ENCODE measurements at regions not wholly inside any gene's neighbourhood (a gene's known extent, or its start where the extent isn't known, plus 50 kb on each side); places are given as distances from the start of the nearest gene placed in this dataset.

DNA sequence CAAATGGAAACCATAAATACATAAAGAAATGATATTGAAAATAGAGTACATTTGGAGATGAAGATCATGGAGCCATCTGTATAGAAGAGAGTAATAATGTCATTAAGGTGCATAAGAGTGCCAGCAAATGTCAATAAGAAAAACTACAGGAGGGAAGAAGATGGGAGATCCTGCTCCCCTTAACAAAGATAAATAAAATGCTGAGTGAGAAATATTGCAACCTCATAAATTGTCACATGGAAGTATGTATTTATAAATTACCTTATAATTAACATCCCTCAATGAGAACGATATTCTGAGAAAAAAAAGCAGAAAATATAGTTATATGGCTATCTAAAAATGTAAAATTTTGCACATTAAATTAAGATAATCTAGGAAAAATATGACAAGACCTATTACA, 155.2 kb upstream of the PRSS1 start:
- POLR2A ChIA-PET, result no interaction called here

More for the DNA sequence above, 155.2 kb upstream of the PRSS1 start:
- H3K27ac Mint-ChIP-seq, result no peak overlapping the region
- H3K27me3 Mint-ChIP-seq (ENCODE audit: low read depth), result no peaks in the 10 kb centered on the region; the same call in 1 of the 2 replicates
- H3K9me3 Mint-ChIP-seq, result no peaks in the 10 kb centered on the region
- ATAC-seq (no peak), DNase-seq (ENCODE audit: low spot score) (no peak)
- CTCF ChIA-PET, result interaction anchor here (1.0 to 1.3 kb wide), 4 partner anchors 10 to 234 kb away, joined by 3 to 4 read pairs (median 4); no protein-coding TSS in a partner anchor
- no peaks in the 10 kb centered on the region for H3K4me1 Mint-ChIP-seq
- no peak overlapping the region for H3K4me3 Mint-ChIP-seq
- TF ChIP-seq, protein P1, sequence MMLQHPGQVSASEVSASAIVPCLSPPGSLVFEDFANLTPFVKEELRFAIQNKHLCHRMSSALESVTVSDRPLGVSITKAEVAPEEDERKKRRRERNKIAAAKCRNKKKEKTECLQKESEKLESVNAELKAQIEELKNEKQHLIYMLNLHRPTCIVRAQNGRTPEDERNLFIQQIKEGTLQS (CRISPR knock-in tag; conservative IDR thresholded peaks at IDR 0.05), result no peak
- TF ChIP-seq, protein P2, sequence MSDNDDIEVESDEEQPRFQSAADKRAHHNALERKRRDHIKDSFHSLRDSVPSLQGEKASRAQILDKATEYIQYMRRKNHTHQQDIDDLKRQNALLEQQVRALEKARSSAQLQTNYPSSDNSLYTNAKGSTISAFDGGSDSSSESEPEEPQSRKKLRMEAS (CRISPR knock-in tag; IDR thresholded peaks at IDR 0.05), result no peak
- TF ChIP-seq, protein P3, sequence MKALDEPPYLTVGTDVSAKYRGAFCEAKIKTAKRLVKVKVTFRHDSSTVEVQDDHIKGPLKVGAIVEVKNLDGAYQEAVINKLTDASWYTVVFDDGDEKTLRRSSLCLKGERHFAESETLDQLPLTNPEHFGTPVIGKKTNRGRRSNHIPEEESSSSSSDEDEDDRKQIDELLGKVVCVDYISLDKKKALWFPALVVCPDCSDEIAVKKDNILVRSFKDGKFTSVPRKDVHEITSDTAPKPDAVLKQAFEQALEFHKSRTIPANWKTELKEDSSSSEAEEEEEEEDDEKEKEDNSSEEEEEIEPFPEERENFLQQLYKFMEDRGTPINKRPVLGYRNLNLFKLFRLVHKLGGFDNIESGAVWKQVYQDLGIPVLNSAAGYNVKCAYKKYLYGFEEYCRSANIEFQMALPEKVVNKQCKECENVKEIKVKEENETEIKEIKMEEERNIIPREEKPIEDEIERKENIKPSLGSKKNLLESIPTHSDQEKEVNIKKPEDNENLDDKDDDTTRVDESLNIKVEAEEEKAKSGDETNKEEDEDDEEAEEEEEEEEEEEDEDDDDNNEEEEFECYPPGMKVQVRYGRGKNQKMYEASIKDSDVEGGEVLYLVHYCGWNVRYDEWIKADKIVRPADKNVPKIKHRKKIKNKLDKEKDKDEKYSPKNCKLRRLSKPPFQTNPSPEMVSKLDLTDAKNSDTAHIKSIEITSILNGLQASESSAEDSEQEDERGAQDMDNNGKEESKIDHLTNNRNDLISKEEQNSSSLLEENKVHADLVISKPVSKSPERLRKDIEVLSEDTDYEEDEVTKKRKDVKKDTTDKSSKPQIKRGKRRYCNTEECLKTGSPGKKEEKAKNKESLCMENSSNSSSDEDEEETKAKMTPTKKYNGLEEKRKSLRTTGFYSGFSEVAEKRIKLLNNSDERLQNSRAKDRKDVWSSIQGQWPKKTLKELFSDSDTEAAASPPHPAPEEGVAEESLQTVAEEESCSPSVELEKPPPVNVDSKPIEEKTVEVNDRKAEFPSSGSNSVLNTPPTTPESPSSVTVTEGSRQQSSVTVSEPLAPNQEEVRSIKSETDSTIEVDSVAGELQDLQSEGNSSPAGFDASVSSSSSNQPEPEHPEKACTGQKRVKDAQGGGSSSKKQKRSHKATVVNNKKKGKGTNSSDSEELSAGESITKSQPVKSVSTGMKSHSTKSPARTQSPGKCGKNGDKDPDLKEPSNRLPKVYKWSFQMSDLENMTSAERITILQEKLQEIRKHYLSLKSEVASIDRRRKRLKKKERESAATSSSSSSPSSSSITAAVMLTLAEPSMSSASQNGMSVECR (CRISPR knock-in tag; IDR thresholded peaks at IDR 0.05; ENCODE audit: borderline replicate concordance), result no peak
- TF ChIP-seq IRF2 (CRISPR knock-in tag; IDR thresholded peaks at IDR 0.05; ENCODE audit: borderline replicate concordance, low read depth) (no peak), CBFB (CRISPR knock-in tag; IDR thresholded peaks at IDR 0.05; ENCODE audit: low read depth) (no peak), SP1 (CRISPR knock-in tag; conservative IDR thresholded peaks at IDR 0.05) (no peak), TEAD4 (CRISPR knock-in tag; IDR thresholded peaks at IDR 0.05) (no peak), ESRRA (CRISPR knock-in tag; IDR thresholded peaks at IDR 0.05; ENCODE audit: borderline replicate concordance) (no peak), NR2C2 (CRISPR knock-in tag; IDR thresholded peaks at IDR 0.05) (no peak), MXD4 (CRISPR knock-in tag; IDR thresholded peaks at IDR 0.05; ENCODE audit: borderline replicate concordance) (no peak)
- TF ChIP-seq, protein P4, sequence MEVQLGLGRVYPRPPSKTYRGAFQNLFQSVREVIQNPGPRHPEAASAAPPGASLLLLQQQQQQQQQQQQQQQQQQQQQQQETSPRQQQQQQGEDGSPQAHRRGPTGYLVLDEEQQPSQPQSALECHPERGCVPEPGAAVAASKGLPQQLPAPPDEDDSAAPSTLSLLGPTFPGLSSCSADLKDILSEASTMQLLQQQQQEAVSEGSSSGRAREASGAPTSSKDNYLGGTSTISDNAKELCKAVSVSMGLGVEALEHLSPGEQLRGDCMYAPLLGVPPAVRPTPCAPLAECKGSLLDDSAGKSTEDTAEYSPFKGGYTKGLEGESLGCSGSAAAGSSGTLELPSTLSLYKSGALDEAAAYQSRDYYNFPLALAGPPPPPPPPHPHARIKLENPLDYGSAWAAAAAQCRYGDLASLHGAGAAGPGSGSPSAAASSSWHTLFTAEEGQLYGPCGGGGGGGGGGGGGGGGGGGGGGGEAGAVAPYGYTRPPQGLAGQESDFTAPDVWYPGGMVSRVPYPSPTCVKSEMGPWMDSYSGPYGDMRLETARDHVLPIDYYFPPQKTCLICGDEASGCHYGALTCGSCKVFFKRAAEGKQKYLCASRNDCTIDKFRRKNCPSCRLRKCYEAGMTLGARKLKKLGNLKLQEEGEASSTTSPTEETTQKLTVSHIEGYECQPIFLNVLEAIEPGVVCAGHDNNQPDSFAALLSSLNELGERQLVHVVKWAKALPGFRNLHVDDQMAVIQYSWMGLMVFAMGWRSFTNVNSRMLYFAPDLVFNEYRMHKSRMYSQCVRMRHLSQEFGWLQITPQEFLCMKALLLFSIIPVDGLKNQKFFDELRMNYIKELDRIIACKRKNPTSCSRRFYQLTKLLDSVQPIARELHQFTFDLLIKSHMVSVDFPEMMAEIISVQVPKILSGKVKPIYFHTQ (CRISPR knock-in tag; IDR thresholded peaks at IDR 0.05), result no peak
- TF ChIP-seq, protein P5, sequence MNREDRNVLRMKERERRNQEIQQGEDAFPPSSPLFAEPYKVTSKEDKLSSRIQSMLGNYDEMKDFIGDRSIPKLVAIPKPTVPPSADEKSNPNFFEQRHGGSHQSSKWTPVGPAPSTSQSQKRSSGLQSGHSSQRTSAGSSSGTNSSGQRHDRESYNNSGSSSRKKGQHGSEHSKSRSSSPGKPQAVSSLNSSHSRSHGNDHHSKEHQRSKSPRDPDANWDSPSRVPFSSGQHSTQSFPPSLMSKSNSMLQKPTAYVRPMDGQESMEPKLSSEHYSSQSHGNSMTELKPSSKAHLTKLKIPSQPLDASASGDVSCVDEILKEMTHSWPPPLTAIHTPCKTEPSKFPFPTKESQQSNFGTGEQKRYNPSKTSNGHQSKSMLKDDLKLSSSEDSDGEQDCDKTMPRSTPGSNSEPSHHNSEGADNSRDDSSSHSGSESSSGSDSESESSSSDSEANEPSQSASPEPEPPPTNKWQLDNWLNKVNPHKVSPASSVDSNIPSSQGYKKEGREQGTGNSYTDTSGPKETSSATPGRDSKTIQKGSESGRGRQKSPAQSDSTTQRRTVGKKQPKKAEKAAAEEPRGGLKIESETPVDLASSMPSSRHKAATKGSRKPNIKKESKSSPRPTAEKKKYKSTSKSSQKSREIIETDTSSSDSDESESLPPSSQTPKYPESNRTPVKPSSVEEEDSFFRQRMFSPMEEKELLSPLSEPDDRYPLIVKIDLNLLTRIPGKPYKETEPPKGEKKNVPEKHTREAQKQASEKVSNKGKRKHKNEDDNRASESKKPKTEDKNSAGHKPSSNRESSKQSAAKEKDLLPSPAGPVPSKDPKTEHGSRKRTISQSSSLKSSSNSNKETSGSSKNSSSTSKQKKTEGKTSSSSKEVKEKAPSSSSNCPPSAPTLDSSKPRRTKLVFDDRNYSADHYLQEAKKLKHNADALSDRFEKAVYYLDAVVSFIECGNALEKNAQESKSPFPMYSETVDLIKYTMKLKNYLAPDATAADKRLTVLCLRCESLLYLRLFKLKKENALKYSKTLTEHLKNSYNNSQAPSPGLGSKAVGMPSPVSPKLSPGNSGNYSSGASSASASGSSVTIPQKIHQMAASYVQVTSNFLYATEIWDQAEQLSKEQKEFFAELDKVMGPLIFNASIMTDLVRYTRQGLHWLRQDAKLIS (CRISPR knock-in tag; IDR thresholded peaks at IDR 0.05; ENCODE audit: borderline replicate concordance), result no peak
- no peaks in the 10 kb centered on the region for H3K36me3 Mint-ChIP-seq
